HG03060 (cell line): ENCODE measurements at regions not wholly inside any gene's neighbourhood (a gene's known extent, or its start where the extent isn't known, plus 50 kb on each side); places are given as distances from the start of the nearest gene placed in this dataset.

Experiments used
- ATAC-seq: cut with Tn5 transposase; IDR thresholded peaks from one replicate; pipeline ENCODE4 v1.9.1; 2021; ENCODE audit warnings: low read depth, moderate number of reproducible peaks; ENCODE audit not compliant: unreplicated experiment

- ATAC-seq = no peak
Measured at GRCh38 chr9:27985714-27986113, 412.4 kb upstream of the C9orf72 start.

GRCh38 chr9:27990524-27990923, 417.2 kb upstream of the C9orf72 start:
- no peak for ATAC-seq

GRCh38 chr9:27991221-27991620, 417.9 kb upstream of the C9orf72 start:
- ATAC-seq = no peak

DNA sequence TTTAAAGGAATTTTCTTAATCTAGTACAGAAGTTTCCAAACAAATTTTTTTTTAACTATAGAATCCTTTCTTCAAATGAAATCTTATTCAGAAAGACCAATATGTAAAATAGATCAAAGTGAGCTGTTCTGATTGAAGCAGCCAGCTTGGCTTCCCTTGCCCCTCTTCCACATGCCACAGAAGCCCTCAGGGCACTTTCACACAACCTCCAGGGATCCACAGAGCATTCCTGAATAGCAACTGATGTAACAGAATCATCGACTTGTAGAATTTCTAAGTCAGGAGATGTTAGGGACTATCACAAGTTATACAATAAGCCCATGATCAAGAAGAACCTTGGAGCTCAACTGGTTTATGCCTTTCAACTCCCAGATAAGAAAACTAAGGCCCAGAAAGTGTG, 427.8 kb upstream of the C9orf72 start:
- no peak for ATAC-seq

DNA sequence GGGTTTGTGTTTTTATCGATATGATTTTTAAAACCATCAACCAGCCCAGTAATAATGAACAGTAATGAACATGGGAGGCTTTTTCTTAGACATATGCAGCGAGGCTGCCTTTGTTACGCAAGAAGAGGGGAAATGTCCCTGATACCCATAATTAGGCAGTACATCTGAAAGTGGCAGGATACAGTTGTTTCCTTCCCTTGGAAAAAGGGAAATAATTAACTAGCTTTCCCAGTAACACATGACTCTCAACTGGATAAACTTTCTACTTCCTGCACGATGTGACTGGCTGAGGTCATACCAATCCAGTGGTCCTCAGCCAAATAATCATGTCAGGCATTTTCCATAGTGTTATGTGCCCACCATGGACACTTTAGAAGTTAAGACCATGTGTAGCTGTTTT, 431.6 kb upstream of the C9orf72 start:
- ATAC-seq = no peak

DNA sequence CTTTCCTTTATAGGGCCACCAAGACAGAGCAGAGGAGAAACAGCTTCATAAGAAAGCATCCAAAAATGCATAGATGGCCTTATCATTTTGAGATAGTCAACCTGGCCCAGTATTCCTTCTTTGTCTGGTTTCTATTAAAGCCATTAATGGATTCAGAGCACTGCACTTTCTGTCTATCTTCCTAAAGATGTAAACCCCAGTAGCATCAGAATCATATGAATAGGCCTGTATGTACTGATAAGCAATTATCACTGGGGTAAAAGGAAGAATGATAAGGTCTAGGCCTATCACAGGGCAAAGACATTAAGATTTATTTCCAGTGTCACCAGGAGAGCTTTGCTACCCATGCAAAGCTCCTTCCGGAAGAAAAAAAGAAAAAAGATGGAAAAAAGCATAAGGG, 432.5 kb upstream of the C9orf72 start:
- no peak for ATAC-seq

DNA sequence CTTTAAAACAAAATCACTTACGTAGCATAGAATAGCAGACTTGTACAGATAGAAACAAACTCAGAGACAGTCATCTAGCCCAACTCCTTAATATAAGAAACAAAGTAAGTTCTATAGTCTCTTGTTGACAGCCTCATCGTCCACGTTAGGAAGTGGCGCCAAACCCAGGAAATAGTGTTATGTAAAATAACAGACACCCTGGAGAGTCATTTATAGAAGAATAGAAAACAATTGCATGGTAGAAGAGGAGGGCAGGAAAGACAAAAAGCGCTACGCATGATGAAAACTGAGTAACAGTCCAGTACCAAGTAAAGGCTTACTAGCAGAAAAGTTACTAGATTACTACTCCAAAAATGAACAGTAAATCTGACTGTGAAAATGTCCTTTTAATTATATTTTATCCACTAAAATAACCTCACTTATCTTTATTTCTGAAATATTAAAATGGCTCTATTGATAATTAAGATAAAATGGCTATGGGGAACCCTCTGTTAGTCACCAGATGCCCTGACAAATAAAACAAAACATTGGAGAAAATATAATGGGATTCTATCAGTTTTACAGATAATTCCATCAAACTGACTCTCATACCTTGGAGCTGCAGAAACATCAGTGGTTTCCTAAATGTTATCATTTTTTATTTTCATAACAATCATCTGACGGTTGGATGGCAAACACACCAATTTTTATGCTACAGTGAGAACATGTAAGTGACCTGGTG, 434.0 kb upstream of the C9orf72 start:
- no peak for ATAC-seq

GRCh38 chr9:28014212-28014611, 440.9 kb upstream of the C9orf72 start:
- ATAC-seq = no peak

DNA sequence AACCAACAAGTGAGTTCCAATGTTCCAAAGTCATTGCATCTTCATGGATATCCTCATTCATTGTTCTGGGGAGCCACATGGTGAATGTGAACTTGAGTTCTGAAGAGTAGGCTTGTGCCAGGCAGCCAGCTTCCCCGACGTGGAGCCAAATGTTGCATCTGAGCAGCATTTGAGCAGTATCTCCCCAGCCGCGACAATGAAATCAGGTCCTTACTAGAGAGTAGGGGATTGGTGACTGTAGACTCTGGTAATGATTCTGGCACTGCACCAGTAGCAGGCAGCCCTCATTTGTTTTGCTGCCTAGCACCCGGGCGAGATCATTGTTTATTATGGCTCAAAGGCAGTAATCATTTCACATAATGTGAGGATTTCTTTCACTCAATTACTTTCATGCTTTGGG, 451.4 kb upstream of the C9orf72 start:
- ATAC-seq = no peak

DNA sequence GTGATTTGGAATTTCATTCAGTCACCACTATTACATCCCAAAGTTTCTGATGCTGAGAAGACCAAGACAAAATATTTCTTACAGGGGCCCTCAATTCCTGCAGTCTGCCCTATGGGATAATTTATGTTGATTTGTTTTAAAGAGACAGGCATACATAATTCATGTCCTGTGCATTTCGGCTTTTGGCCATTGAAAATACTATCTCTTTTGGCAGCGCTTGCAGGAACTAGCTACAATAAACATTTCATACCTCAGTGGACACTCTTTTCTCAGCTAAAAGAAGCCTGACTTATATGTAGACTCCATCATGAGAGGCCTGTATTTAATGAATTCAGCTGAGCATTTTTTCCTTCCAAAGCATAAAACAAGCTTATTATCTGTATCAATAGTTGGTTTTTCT, 451.9 kb upstream of the C9orf72 start:
- no peak for ATAC-seq

DNA sequence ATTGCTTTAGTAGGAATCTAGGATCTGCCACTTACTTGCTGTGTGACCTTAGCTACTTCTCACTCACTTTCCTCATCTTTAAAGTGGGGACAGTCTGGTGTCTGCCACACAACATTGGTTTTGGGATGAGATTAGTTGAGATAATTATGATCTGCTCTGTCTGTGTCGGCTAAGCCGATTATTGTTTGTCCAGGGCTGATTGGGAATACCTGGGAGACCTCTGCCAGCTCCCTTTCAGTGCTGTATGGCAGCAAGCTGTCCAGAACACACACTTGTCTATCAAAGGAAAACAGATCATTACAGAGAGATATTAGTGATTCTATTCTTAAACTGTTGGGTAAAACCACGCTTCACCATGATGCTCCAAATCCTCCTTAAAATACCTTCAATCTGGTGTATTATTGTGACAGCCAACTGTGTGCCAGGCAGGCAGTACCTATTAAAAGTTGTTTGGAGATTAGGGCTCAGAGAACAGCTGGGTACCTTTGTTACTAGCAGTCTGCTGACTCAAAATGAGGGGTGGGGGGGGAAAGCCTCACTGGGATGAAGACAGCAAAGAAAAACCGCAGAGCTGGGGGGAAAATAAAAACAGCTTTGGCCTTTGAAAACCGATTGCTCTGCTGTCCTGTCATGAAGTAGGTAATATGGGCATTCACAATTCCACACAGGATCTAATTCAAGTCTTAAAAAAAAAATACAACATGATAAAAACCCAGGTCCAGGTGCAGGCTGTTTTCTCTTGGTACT, 458.4 kb upstream of the C9orf72 start:
- ATAC-seq = no peak

- ATAC-seq = no peak
Measured at GRCh38 chr9:28032268-28032590, 458.9 kb upstream of the C9orf72 start.

GRCh38 chr9:28034242-28034641, 461.0 kb upstream of the C9orf72 start:
- ATAC-seq = no peak

DNA sequence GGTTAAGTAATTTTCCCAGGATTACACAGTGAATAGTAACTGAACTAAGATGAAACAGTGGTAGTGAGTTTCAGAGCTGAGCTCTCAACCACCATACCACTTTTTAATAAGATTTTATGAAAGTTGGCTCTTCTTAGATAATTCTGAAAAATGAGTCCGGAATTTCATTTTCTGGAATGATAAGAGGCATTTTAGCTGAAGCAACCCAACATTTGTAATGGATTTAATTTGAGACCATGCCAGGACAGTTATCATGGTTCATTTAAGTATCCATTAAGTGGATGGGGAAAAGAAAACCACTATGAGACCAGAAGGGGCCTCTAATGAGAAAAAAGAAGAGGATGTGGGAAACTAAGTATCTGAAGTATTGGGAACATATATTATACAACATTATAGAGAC, 464.7 kb upstream of the C9orf72 start:
- ATAC-seq = no peak

- no peak for ATAC-seq
Measured at GRCh38 chr9:28045051-28045450, 471.8 kb upstream of the C9orf72 start.

DNA sequence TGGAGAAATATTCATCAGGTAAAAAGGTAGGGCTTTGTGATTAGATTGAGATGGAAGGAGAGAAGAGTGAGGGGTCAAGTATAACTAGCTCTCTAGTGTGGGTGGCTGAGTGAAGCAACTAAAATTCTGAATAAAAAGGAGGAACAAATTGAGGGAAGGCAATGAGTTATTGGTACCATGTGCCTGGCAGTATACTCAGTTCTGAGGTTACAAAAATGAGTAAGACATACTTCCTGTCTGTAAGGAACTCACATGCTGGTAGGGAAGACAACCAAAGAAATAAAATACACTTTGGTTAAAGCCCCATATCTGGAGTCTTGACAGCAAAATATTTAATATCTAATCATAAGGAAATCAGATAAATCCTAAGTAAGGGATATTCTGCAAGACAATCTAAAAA, 476.8 kb upstream of the C9orf72 start:
- ATAC-seq = no peak

GRCh38 chr9:28050941-28051340, 477.7 kb upstream of the C9orf72 start:
- ATAC-seq = no peak

- ATAC-seq = no peak
Measured at GRCh38 chr9:28051559-28052503, 478.6 kb upstream of the C9orf72 start.

DNA sequence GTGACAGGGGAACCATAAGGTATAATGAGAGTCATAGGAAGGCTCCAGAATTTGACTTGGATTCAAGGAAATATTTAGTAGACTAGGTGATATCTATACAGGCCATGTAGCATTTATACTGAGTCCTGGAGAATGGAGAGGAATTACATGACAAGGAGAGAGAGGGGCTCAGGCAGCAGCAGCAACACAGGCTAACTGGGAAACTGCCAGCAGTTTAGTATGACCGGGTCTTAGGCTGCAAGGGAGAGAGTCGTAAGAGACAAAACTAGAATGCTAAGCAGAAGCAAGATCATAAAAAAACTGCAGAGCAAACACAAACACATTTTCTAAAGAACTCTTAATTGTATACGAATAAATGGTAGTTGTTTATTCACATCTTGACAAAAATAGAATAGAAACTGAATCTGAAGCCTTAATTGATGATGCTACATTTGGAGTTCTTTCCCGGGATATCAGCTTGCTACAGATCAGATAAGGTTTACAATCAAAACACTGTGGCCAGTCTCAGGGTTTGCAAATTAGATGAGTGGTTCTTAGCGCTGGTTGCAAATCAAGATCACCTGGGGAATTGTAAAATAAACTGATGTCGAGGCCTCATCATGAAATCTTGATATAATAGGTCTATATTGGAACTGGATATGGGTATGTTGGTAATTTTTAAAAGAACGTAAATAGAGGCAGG, 480.0 kb upstream of the C9orf72 start:
- ATAC-seq = no peak

DNA sequence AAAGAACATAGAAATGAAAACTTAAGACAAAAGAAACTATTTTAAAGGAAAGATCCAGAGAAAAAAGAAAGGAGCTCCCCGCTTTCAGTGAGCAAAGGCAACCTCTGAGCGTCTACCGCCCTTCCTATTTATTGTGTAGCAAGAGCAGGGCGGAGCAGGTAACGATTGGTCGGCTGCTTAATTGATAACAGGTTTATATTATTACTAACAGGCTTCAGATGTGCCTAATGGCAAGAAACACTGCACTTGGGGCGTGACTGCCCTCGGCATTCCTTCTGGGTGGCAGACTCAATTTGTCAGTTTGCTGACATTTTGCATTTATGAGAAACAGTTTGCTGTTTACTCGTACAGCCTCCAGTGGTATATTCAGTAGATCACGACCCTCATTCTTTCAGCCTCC, 482.7 kb upstream of the C9orf72 start:
- no peak for ATAC-seq

- ATAC-seq = no peak
Measured at GRCh38 chr9:28056466-28056865, 483.2 kb upstream of the C9orf72 start.
